Upper lobe of left lung (tissue), 6 donors: ENCODE measurements at regions not wholly inside any gene's neighbourhood (a gene's known extent, or its start where the extent isn't known, plus 50 kb on each side); places are given as distances from the start of the nearest gene placed in this dataset.

Source experiments
- ATAC-seq, 2 donors: fragments of 200-7000 bp; cut with Tn5 transposase; one replicate each; pipeline ENCODE4 v1.9.1; 2022; ENCODE audit warnings: mild to moderate bottlenecking in 2 of 2, moderate library complexity in 2 of 2; ENCODE audit not compliant: low FRiP score in 2 of 2
- DNase-seq, 2 donors: peaks; one replicate each; pipeline ENCODE4 v3.0.0-alpha.2; 2019 to 2020
- H3K27ac ChIP-seq, 4 donors: fragments of 200-600 bp; sonication (generic); one replicate each; pipeline ENCODE4 v1.5.1; 2016 to 2019
- H3K27me3 ChIP-seq, 4 donors: fragments of 200-600 bp; sonication (generic); one replicate each; pipeline ENCODE4 v1.5.1; 2017 to 2019
- H3K36me3 ChIP-seq, 4 donors: fragments of 200-600 bp; sonication (generic); one replicate each; pipeline ENCODE4 v1.5.1; 2016 to 2019
- H3K4me1 ChIP-seq, 4 donors: fragments of 200-600 bp; sonication (generic); one replicate each; pipeline ENCODE4 v1.5.1; 2018 to 2019
- H3K4me3 ChIP-seq, 4 donors: fragments of 200-600 bp; sonication (generic); one replicate each; pipeline ENCODE4 v1.5.1; 2017 to 2019; ENCODE audit warnings: mild to moderate bottlenecking in 2 of 4, moderate library complexity in 1 of 4
- H3K9me3 ChIP-seq, 4 donors: fragments of 200-600 bp; sonication (generic); one replicate each; pipeline ENCODE4 v1.5.1; 2018 to 2019
- CTCF ChIP-seq, 6 experiments: fragments of 450-650 bp in 4 of 6; fragments of 200-600 bp in 2 of 6; sonication (generic) in 2 of 6; IDR thresholded peaks; one replicate each; pipeline ENCODE4 v1.5.1; 2016 to 2019; ENCODE audit warnings: antibody characterized with exemption in 6 of 6
- EP300 ChIP-seq, 4 donors: sonication (generic); formaldehyde crosslinking; IDR thresholded peaks; one replicate each; pipeline ENCODE4 v1.5.1; 2017; ENCODE audit warnings: antibody characterized with exemption in 4 of 4, control low read depth in 2 of 4
- POLR2A ChIP-seq, 4 donors: fragments of 450-650 bp; IDR thresholded peaks; one replicate each; pipeline ENCODE4 v1.5.1; 2016 to 2017; ENCODE audit warnings: antibody characterized with exemption in 4 of 4, mild to moderate bottlenecking in 2 of 4
- POLR2AphosphoS5 ChIP-seq, 2 donors: sonication (generic); formaldehyde crosslinking; IDR thresholded peaks; one replicate each; pipeline ENCODE4 v1.5.1; 2017; ENCODE audit warnings: antibody characterized with exemption in 2 of 2
- WGBS, 2 donors: methylation state at CpG; one replicate each; pipeline ENCODE4 v1.1.5; 2017 to 2018; 5-methylcytosine and 5-hydroxymethylcytosine counted together
- donor health status: DM: no; HTN: no; CAD: no; lungs with moderate emphysema.
- donor health status: DM: no; HTN: yes; CAD: no; lungs with severe emphysema.

GRCh38 chr5:136638084-136638483, 272.7 kb upstream of the TRPC7 start:
- Histone ChIP-seq H3K36me3 (no peaks in the 10 kb centered on the region), H3K27ac (no peak overlapping the region), H3K27me3 (no peaks in the 10 kb centered on the region), H3K9me3 (no peaks in the 10 kb centered on the region), H3K4me3 (no peak overlapping the region), H3K4me1 (no peaks in the 10 kb centered on the region)
- DNase-seq (no peak), ATAC-seq (no peak)
- WGBS, 2 donors: 96 to 100% methylated on average over 1 of the region's 1 CpG
- TF ChIP-seq POLR2A (IDR thresholded peaks at IDR 0.05) (no peak), EP300 (IDR thresholded peaks at IDR 0.05) (no peak), POLR2AphosphoS5 (IDR thresholded peaks at IDR 0.05) (no peak)

DNA sequence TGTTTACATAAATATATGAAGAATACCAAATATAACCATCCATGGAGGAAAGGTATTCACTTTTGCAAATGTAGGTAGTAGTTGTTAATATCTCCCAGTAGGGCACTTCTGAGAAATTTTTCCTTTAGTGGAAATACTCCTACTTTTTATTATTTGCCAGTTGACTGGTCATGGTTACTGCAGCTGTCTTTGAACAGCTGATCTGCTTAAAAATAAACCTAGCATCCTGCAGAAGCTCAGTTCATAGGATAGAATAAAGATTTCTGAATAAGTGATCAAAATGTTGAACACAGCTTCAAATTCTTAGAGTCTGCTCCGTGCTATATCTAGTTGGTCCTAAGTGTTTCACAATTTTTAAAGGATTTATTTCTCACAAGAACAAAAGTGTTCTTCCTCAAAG, 270.7 kb upstream of the TRPC7 start:
- no peak overlapping the region for H3K4me3 ChIP-seq
- H3K4me1 ChIP-seq: no peaks in the 10 kb centered on the region
- ATAC-seq (no peak), DNase-seq (no peak)
- 92 to 97% methylated on average over 1 of the region's 1 CpG for WGBS, 2 donors
- TF ChIP-seq POLR2AphosphoS5 (IDR thresholded peaks at IDR 0.05) (no peak), EP300 (IDR thresholded peaks at IDR 0.05) (no peak), POLR2A (IDR thresholded peaks at IDR 0.05) (no peak)
- no peaks in the 10 kb centered on the region for H3K36me3 ChIP-seq
- H3K9me3 ChIP-seq: no peaks in the 10 kb centered on the region
- no peak overlapping the region for H3K27ac ChIP-seq
- H3K27me3 ChIP-seq: no peaks in the 10 kb centered on the region

DNA sequence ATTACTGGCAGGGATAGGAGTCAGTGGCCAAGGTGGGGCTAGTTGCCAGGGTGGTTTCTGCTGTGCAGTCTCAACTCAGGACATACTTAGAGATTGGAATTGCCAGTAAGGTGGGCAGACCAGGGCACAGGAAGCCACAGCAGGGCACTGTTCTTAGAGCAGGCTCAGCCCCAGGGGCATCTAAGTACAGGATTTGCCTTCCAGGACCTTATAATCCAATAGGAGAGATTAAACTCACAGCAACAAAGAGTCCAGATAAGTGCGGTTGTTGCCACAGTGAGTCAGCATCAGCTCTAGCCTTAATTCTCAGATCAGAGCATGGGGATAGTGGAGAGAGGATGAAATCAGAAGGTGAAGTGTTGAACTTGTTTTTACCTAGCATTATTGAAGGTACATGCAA, 265.8 kb upstream of the TRPC7 start:
- 69 to 76% methylated on average over 1 of the region's 1 CpG for WGBS, 2 donors
- Histone ChIP-seq H3K4me1 (no peaks in the 10 kb centered on the region), H3K27me3 (no peaks in the 10 kb centered on the region), H3K36me3 (no peaks in the 10 kb centered on the region), H3K9me3 (no peaks in the 10 kb centered on the region), H3K4me3 (no peak overlapping the region), H3K27ac (no peak overlapping the region)
- no peak for DNase-seq
- peak in 1 of 2 donors; percentile 54 for ATAC-seq
- TF ChIP-seq POLR2AphosphoS5 (IDR thresholded peaks at IDR 0.05) (no peak), CTCF (IDR thresholded peaks at IDR 0.05) (no peak), EP300 (IDR thresholded peaks at IDR 0.05) (no peak), POLR2A (IDR thresholded peaks at IDR 0.05) (no peak)

DNA sequence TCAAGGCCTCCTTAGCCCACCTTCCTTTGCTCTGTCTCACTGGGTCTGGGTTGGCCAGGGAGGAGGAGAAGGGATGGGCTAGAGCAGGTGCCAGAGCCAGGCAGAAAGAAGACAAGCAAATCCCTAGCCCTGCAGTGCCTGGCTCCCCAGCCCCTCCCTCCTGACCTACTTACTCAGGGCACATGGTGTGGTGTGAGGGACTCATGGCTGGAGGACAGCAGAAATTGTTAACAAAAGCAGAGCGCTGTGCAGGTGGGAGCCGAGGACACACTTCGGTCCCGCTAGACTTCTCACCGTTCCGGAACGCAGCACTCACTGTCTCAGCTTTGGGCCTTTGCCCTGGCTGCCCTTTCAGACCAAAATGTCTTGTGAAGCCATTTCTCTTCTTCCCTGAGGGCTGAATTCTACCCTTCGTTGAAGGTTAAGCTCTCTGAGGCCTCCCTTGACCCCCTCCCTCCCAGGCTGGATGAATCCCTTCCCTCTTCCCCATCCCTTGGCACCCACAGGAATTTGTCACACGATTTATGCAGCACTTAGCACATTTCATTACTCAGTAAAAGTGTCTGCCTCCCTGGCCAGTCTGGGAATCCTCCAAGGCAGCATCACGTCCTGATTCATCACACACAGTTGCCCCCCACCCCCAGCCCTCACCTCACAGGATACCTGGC, 263.9 kb upstream of the TRPC7 start:
- H3K36me3 ChIP-seq: no peaks in the 10 kb centered on the region
- H3K27me3 ChIP-seq: no peaks in the 10 kb centered on the region
- H3K4me1 ChIP-seq: no peaks in the 10 kb centered on the region
- H3K9me3 ChIP-seq: no peaks in the 10 kb centered on the region
- DNase-seq: no peak
- H3K4me3 ChIP-seq: no peak overlapping the region
- H3K27ac ChIP-seq: no peak overlapping the region
- 71 to 76% methylated on average over 10 of the region's 10 CpGs for WGBS, 2 donors
- TF ChIP-seq POLR2AphosphoS5 (IDR thresholded peaks at IDR 0.05): no peak
- no peak for TF ChIP-seq EP300 (IDR thresholded peaks at IDR 0.05)
- TF ChIP-seq POLR2A (IDR thresholded peaks at IDR 0.05): no peak
- no peak for TF ChIP-seq CTCF (IDR thresholded peaks at IDR 0.05)
- no peak for ATAC-seq

GRCh38 chr5:136626531-136626930, 261.2 kb upstream of the TRPC7 start:
- TF ChIP-seq EP300 (IDR thresholded peaks at IDR 0.05) (no peak), POLR2A (IDR thresholded peaks at IDR 0.05) (no peak), POLR2AphosphoS5 (IDR thresholded peaks at IDR 0.05) (no peak), CTCF (IDR thresholded peaks at IDR 0.05) (no peak)
- whole genome bisulfite sequencing, 2 donors: 88 to 89% methylated on average over 2 of the region's 2 CpGs
- Histone ChIP-seq H3K27ac (no peak overlapping the region), H3K9me3 (no peaks in the 10 kb centered on the region), H3K4me1 (no peaks in the 10 kb centered on the region), H3K36me3 (no peaks in the 10 kb centered on the region), H3K4me3 (no peak overlapping the region), H3K27me3 (no peaks in the 10 kb centered on the region)
- DNase-seq (no peak), ATAC-seq (no peak)

DNA sequence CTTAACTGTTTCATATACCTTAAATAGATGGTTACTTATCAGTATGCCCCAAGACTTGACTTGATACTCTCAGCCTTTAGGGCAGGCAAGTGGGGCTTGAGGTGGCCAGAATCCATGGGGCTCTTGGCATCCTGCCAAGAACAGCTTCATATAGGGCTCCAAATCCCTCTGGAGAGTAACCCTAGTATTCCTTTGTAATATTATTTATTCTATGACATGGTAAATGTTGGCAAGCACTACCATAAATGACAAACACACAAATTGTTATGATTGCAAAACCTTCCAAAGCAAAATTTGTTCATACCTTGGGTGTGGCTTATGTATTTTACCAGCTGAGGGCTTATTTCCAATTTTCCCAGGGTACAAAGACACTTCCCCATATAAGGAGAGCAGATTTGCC, 257.4 kb upstream of the TRPC7 start:
- H3K4me3 ChIP-seq: no peak overlapping the region
- H3K27ac ChIP-seq: no peak overlapping the region
- TF ChIP-seq POLR2AphosphoS5 (IDR thresholded peaks at IDR 0.05) (no peak), CTCF (IDR thresholded peaks at IDR 0.05) (no peak), POLR2A (IDR thresholded peaks at IDR 0.05) (no peak), EP300 (IDR thresholded peaks at IDR 0.05) (no peak)
- no peaks in the 10 kb centered on the region for H3K27me3 ChIP-seq
- ATAC-seq: no peak
- no peak for DNase-seq
- no peaks in the 10 kb centered on the region for H3K9me3 ChIP-seq
- H3K4me1 ChIP-seq: no peaks in the 10 kb centered on the region
- H3K36me3 ChIP-seq: no peaks in the 10 kb centered on the region
